ENCODE measurements at regions not wholly inside any gene's neighbourhood (a gene's known extent, or its start where the extent isn't known, plus 50 kb on each side); places are given as distances from the start of the nearest gene placed in this dataset.
A peak's percentile ranks its signal among the peaks of the same experiment; 100 is the strongest.

DNA sequence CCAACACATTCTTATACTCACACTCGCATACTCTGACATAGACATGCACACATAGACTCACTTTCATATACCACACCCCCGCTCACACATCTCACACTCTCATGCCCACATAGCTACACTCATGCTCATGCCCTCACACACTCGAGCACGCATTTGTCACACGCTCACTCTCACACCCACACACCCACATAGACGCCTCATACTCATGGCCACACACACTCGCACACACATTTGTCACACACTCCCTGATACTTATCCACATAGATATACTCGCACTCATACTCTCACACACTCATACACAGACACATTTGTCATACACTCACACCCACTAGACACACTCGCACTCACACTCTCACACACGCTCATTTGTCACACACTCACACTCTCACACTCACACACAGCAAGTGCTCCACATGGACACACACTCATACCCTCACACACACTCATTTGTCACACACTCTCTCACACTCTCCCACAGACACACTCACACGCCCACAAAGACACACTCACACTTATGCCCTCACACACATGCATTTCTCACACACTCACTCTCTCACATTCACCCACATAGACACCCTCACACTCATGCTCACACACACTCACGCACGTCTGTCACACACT, 50.9 kb downstream of the TNP1 start:
- no peak for ATAC-seq

DNA sequence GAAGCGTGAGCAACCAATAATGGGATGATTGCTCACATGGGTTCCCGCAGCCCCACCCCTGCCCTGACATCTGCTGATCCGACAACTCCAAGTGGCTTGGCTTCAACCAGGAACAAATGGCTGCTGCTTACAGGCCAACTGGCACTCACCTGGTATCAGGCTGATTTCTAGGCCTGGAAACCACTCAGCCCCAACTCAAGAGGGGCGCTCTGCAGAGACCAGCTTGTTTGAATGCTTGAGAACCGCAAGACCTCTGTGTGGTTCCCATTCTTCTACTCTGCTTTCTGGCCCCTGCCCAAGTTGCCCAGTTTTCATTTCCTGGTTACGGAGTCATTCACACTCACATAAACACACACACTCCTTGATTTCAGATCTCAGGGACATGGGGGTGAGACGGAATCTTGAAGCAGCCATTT, 52.0 kb downstream of the TNP1 start:
- no peak for ATAC-seq

DNA sequence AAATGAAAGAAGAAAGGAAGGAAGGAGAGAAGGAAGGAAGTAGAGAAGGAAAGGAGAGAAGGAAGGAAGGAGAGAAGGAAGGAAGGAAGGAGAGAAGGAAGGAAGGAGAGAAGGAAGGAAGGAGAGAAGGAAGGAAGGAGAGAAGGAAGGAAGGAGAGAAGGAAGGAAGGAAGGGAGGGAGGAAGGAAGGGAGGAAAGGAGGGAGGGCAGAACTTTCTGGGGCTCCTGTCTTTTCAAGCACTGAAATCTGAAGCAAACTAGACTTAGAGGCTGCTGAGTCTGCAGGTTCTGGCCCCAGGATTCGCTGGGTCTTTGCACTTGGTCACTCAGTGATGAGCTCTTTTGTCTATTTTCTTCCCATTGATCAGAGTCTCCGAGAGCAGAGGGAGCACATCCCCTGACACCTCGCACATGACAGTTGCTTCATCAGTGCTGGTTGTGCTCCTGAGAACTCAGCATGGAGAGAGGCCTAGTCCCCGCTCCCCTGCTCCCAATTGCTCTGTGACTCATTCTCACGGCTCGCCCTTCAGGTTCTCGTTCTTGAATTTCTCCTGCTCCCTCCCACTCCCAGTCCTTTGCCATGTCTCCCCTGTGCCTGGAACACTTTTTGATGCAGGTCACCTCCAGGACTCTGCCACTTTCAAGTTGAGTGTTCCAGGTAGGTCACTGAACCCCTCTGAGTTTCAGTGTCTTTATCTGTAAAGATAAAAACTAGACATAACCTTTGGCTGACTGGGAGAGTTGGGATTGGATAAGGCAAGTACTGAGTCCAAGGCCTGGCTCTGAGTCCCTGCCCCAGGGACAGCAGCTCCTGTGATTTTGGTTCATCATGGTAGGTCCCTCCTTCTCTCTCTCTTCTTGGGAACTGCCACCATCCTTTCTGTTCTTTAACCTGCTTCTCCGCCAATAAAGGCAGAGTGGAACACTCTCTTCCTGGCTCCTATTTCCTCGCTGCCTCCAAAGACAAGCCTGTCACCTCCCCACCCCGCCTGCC, 55.2 kb downstream of the TNP1 start:
- no peak for ATAC-seq

DNA sequence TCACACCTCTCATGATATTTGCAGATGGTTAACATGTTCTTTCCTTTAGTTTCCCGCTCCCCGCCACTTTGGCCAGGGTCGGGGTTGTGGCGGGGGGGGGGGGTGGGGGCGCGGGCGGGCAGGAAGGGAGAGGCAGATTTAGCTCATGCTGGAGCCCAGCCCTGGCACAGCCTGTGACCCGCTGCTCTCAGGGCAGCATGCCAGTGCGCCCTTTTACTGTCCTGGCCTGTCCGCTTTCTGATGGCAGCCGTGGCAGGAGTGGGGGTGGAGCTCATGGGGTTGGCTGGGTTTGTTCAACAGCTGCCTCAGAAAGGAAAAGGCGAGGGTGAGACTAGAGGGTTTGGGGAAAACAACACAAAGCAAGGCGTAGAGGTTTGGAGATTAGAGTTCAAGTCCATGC, 56.1 kb downstream of the TNP1 start:
- ATAC-seq: no peak

DNA sequence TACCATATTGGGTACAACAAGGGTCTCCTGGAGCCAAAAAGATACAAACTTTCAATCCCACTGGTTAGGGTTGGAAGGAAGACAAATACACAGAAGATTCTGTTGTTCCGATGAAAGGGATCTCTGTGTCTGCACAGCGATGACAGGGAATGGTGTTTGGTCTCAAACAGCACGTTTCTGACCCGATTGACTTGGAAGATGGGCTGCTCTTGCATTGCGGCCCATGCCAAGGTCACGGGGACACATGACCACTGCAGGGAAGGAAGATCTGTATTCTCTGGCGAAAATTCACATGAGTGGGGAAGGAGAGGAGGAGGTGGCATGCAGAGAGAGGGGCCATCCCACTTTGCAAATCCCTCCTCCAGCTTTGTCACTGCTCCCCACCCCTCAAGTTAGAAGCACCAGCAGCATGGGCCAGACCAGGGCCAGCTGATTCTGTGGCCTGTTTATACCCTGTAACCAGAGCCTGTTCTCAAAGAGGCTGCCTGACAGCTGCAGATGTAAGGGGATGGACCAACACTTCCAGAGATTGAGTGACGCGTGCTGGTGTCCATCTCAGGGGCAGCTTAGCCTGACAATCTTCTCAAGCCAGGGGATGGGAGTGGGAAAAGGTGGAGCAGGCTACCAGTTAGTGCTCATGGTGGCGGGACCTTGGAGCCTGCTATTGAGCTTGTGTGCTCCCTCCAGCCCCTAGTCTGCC, 57.2 kb downstream of the TNP1 start:
- no peak for ATAC-seq

DNA sequence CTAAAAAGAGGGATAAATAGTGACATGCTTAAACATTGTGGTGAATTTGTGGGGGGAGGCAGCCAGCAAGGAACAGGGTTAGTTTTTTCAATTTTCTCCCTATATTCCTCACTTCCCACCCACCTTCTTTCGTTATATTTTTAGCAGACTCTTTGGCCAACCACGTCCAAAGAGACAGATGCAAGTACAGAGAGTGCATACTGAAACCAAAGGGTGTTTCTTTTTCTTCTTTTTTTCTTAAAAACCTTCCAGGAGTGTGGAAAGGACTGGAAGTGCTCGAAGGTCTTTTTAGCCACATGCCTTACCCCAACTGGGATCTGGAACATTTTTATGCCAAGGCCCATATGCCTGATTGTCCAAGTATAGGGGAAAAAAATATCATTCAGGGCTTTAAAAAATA, 59.0 kb downstream of the TNP1 start:
- ATAC-seq: no peak

DNA sequence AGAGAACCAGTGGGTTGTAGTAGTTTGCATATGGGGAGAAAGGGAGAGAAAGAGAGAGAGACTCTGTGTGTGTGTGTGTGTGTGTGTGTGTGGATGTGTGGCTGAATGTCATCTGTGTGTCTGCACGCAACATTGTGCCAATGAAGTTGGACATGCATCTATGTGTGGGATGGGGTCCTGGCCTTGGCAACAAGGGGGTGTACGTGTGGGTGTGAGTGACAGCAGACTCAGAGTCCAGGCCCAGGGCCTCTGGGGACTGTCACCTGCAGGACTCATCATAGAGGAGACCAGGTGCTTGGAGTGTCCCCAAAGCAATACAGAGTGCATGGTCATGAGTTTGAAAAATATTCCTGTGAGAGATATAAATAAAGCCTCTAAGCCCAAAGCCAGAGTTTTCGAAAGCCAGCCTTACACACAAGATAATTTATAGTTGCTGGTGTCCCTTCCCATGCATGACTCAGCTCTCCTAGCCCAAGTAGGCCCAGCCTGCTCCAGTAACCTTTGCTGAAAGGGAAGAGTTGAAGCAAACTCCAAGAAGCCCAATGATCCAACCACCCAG, 59.9 kb downstream of the TNP1 start:
- peak in 1 of 2 donors; percentile 33 for ATAC-seq

DNA sequence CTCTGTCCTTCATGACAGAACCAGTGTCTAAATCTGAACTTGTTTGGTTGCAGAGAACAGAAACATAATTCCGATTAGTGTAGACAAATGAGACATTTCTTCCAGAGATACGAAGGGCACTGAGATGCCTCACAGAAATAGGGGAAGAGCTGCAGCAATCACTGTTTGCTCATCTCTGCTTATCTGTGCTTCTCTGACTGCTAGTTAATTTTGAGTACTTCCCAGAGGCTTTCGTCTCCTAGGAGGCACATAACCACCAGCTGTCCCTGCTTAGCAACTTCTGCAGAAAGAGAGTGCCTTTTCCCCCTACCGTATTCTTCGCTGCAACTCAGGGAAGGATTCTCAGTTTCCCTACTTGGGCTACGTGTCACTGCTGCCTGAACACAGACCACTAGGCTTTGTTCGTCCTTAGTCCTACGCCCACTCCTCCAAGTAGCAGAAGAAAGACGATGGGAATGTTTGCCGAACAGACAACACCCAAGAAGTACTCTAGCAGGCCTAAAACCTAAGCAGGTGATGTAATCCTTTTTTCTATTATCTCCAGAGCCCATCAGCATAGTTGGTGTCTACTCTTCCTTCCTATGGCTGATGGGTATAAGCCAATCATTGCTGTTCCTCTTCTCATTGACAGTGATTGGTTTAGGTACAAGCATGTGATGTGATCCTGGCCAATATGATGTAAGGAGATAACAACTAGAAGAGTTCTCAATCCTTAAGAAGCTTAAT, 63.6 kb downstream of the TNP1 start:
- ATAC-seq: no peak

DNA sequence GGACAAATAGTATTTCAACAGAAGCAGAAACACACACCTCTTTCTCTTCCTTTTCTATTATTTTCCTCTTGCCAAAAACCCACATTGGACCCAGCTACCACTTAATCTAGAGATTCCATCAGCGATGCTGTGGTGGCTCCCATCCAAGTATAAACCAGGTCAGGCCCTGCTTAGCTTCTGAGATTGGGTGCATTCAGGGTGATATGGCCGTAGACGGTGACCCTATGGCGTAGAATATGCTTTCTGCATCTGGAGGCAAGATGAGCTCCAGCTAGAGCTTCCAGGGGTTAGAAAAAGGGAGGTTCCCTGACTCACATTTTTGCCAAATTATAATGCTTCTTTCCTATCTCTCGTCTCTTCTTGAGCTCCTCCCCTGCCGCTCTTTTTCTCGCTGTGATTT, 66.5 kb downstream of the TNP1 start:
- ATAC-seq: no peak

DNA sequence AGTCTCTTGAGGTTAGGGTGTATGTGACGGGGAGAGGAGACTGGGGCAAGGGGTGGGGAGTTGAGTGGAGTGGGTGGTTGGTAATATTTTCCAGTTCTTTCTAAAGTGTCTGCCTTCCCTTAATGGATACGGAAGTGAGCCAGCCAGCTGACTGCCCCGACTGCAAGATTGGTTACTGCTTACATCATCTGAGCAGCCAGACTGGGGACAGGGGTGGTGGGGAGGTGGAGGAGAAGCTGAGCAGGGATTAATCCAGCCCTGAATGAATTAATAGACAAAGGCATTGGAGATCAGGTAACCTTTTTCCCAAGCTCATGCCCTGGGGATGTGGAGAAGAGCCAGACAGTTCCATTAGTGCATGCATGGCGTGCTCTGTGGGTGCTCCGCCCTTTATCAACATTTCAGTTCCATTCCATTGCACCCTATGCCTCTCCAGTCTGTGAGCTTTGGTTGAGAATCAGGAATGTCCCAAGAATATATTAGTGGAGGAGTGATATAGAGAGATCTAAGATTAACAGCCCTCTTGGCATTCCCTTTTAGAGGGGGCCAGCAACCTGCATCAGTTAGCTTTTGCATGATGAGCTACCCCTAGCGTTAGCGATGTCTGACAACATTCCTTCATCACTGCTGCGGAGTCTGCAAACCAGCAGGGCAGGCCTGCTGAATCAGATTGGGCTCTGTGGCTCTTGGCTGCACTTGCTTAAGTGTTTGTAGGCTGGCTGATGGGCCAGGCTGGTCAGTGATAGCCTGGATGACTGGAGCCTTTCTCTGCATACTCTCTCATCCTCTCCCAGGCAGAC, 67.4 kb downstream of the TNP1 start:
- no peak for ATAC-seq

DNA sequence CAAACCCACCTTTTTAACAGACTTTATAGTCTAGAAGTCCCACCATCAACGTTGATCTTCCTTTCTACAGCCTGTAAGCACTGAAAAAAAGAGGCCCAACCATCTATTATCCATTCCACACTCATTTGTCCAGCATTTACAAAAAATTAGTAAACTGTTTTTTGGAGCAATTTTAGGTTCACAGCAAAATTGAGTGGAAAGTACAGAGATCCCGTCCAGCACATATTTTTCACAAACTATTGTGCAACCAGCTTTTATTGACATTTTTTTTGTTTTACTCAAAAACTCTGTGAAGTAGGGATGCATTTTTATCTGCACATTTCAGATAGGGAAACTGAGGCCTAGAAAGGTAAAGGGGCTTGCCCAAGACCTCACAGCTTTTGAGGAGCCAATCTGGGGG, 68.6 kb downstream of the TNP1 start:
- ATAC-seq: no peak

DNA sequence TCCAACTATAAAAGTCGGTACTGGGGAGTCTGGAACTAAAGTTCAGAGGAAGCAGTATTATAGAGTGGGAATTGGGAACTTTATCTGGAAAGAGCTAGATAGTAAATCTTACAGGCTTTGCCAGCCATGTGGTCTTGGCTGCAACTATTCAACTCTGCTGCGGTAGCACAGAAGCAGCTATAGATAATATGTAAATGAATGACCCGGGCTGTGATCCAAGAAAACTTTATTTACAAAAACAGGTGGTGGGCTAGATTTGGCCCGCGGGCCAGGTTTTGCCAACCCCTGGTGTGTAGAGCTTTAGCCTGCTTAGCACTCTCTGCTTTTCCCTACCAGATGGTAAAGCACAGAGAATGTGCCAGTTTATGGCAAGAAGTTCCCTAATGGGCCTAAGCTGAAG, 70.8 kb downstream of the TNP1 start:
- no peak for ATAC-seq

DNA sequence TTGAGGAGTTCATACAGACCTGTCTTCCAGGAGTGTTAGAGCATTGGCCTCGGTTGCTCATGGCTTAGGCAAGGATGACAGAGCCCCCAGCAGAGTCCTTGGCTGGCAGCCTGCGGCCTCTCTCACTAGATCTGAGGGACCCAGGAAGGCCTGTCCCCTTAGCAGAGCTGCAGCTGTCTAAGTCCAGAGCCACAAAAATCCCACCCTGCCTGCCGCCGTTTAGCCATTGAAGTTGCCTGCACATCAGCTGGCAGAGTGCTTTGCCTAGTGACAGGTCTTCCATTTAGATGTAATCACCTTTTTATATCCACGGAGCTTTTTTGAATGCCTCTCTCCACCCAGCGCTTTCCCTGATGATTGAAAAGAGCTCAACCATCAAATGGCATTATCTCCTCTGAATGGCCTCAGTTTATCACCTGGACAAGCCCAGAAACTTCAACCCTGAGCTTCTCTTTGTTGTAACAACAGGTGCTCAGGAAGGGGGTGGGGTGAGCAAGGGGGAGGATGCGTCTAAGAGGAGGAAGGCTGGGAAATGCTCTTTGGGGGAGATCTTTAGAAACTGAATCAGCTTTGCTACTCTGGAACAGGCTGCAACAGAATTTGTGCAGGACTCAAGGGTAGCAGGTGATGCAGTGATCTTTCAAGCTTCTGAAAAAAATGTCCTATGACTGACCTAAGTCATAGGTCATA, 71.9 kb downstream of the TNP1 start:
- ATAC-seq: no peak

DNA sequence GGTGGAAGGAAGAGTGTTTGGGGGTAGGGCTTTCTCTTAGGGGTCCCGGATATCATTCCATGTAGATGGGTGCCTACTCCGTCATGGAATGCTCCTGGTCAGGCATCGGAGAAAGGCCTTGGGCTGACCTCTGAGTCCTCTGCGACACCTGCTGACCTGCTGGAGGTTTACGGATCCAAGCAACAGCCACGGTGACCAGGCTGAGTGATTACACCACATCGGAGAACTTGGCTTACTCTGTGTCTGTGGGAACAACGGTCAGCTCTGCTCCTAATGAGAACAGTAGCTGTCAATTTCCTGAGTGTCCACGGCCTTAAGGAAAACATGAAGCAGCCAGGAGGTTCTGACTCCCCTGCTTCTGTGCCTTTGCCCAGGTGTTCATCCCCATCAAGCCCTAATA, 73.2 kb downstream of the TNP1 start:
- ATAC-seq: no peak

DNA sequence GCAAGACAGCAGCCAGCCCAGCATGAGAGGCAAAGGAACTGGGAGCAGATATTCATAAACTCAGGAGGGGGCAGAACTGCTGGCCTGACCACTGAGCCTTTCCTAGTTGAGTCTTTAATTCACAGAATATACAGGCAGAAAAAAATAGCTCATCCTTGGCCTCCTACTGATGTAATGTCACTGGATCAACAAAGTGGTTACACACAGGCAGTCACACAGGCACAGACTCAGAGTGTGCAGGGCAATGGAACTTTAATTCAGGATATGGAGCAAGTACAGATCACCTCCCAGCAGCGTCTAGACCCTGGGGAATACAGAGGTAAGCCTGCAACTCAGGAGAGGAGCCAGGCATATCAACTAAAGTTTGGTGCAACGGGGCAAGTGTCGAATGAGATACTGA, 75.4 kb downstream of the TNP1 start:
- ATAC-seq: no peak

DNA sequence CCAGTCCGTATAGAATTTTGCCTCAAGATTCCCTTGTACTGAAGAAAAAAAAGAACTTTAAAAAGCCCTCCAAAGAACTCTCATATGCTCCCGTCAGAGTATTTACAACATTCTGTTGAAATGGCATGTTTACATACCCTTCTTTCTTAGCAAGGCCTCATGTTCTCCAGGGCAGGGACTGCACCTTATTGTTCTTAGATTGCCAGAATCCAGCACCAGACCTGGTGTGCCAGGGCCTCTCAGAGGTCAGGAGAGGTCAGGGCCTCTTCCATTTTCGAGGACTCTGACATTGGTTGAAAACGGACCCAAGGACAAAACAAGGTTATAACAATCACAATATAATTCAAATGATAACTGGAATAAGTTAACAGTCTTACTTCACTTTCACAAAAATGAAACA, 78.2 kb downstream of the TNP1 start:
- ATAC-seq: no peak

DNA sequence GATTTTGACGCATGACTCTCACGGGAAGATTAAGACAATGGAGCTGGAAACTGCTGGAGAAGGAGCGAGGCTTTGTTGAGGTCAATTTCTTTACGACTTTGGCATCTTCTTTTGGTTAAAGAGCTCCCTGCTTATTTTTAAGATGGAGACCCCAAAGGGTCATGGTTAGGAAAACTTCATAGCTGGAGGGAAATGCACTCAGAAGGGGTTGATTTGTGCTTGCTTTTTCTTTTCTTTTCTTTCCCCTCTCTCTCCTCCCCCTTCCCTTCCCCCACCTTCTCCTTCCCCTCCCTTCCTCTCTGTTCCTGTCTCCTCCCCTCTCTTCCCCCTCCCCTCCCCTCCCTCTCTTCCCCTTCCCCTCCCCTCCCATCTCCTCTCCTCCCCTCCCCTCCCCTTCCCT, 79.0 kb downstream of the TNP1 start:
- ATAC-seq: no peak

DNA sequence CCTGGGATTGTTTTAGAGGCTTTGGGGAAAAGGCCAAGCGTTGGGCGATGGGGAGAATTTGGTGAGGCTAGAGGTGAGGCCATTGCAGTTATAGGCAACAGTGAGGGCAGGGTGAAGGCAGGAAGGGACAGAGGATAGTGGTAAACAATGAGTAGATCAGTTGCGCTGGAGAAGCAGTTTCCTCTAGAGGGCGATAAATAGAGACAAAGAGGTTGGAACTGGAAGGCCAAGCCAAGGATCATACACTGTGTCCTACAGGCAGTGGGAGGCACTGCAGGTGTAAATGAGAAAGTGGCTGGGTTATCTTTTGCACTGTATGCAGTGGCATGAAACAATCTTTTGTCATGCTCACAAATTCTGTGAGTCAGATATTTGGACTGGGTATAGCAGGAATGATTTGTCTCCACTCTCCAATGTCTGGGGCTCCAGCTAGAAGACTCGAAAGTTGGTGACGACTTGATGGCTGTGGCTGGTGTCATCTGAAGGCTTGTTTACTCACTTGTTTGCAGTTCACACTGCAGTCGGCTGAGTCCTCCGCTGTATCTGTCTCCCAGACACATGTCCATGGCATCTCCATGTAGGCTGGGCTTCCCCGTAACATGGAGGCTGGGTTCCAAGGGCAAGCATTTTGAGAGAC, 82.1 kb downstream of the TNP1 start:
- peak in 1 of 2 donors; percentile 41 for ATAC-seq

DNA sequence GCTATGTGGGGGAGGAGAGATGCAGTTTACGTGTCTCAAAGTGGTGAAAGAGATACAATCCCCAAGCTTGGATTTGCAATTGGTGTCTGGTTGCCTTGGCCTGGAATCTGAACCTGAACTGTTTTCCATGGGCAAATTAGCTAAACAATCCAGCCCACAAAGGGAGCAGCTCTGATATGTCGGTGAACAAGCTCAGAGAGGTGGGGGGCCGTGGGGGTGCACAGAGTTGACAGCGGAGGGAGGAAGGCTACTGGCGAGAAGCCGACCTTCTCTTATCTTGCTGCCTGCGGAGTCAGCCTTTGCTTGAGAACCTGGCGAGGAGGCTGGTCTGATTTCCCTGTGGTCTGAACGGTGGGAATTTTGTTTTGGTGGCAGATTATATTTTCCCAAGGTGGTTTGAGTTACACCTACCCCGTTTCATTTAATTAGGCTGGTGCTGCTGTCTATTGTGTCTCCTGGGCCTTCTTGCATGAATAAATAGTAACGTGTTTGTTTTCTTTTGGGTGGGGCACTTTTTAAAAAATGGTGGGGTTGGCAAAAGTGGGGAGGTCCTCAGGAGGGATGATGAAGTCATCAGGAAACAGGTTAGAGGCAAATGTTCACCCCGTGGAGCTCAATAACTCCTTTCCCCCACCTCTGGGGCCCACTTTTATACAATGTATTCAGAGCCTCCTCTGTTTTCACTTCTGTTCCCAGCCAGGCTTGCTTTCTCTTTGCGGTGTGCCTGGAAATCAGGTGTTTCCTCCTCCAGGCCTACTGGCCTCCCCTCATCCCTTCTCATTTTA, 80.9 kb upstream of the IGFBP5 start:
- ATAC-seq: no peak

DNA sequence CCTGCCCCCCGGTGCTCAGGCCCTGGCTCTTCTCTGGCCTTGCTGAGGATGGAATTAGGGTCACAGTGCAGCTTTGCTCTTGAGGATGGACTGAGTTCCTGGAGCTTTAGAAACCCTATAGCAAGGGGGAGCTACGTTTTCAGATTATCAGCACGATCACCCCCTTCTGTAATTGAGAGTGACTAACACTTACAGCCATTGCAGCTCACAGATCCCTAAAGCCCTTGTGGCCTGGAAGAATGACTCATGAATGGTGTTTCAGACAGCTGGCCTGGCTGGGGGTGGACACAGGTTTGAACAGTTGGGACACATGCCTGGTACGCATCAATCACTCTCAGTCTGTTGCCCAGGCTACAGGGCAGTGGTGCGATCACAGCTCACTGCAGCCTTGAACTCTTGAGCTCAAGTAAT, 79.7 kb upstream of the IGFBP5 start:
- ATAC-seq: no peak

All from activated CD4-positive, CD25-positive, alpha-beta regulatory T cell treated with anti-CD3 and anti-CD28 coated beads, Interleukin-2, amount 50 U/mL, for 24 hours (primary cell).